PC-9 (cell line): ENCODE measurements at regions not wholly inside any gene's neighbourhood (a gene's known extent, or its start where the extent isn't known, plus 50 kb on each side); places are given as distances from the start of the nearest gene placed in this dataset.
"Not testable (repeated sequence)": the region's sequence is repeated elsewhere in the genome, so short reads cannot be mapped to it uniquely, and the experiment has no call there.

Experiments
- BruUV-seq: library from RNA; stranded (reverse); fragments of 400-500 nt; replicated peaks from 2 replicates; lab custom pipeline; 2021; lab: Mats Ljungman, UMichigan
- CTCF ChIA-PET: fragments of 300-600 bp; sonication (Branson Sonifier 250); formaldehyde crosslinking; loops from one replicate; lab custom pipeline; 2022; ENCODE audit warnings: antibody characterized with exemption; lab: Charles Lee
- POLR2A ChIA-PET: fragments of 300-600 bp; sonication (Branson Sonifier 250); formaldehyde crosslinking; loops from one replicate; lab custom pipeline; 2022; ENCODE audit warnings: antibody characterized with exemption; ENCODE audit not compliant: unreplicated experiment; lab: Charles Lee
- DNase-seq, 2 experiments: peaks; one replicate each; pipeline versions ENCODE4 v3.0.0 to v3.0.0-alpha.2; 2015 to 2022; ENCODE audit warnings: mixed read lengths in 1 of 2
- H2AFZ ChIP-seq: fragments of 200-600 bp; sonication (generic); 2 replicates; pipeline ENCODE4 v1.8.1; 2017; ENCODE audit warnings: antibody characterized with exemption
- H3F3A ChIP-seq: fragments of 200-600 bp; sonication (generic); 2 replicates; pipeline ENCODE4 v1.8.1; 2017; ENCODE audit warnings: antibody characterized with exemption, mild to moderate bottlenecking, low read depth; ENCODE audit not compliant: insufficient read depth
- H3K27ac ChIP-seq: fragments of 200-600 bp; sonication (generic); 2 replicates; pipeline ENCODE4 v1.6.1; 2016; ENCODE audit warnings: mixed run types
- H3K27me3 ChIP-seq: fragments of 200-600 bp; sonication (generic); 2 replicates; pipeline ENCODE4 v1.6.1; 2016; ENCODE audit warnings: low read depth, mixed run types; ENCODE audit not compliant: insufficient read depth
- H3K36me3 ChIP-seq: fragments of 200-600 bp; sonication (generic); 2 replicates; pipeline ENCODE4 v1.6.1; 2016; ENCODE audit warnings: low read depth, mixed run types
- H3K4me1 ChIP-seq: fragments of 200-600 bp; sonication (generic); replicated peaks from 2 replicates; pipeline ENCODE4 v1.6.1; 2016; ENCODE audit warnings: mixed run types; ENCODE audit not compliant: insufficient read depth
- H3K4me2 ChIP-seq: fragments of 200-600 bp; sonication (generic); 2 replicates; pipeline ENCODE4 v1.6.1; 2017; ENCODE audit warnings: mixed run types
- H3K4me3 ChIP-seq: fragments of 200-600 bp; sonication (generic); 2 replicates; pipeline ENCODE4 v1.6.1; 2016; ENCODE audit warnings: mixed run types
- H3K79me2 ChIP-seq: fragments of 200-600 bp; sonication (generic); 2 replicates; pipeline ENCODE4 v1.6.1; 2017; ENCODE audit warnings: low read depth, mixed run types
- H3K9me2 ChIP-seq: fragments of 200-600 bp; sonication (generic); 2 replicates; pipeline ENCODE4 v1.8.1; 2017; ENCODE audit warnings: mild to moderate bottlenecking; ENCODE audit not compliant: insufficient read depth
- H3K9me3 ChIP-seq: fragments of 200-600 bp; sonication (generic); 2 replicates; pipeline ENCODE4 v1.8.1; 2016; ENCODE audit warnings: low read depth; ENCODE audit not compliant: insufficient read depth
- H4K20me1 ChIP-seq: fragments of 200-600 bp; sonication (generic); 2 replicates; pipeline ENCODE4 v1.8.1; 2017; ENCODE audit not compliant: insufficient read depth
- EZH2 ChIP-seq: fragments of 200-600 bp; sonication (generic); IDR thresholded peaks from 2 replicates; pipeline ENCODE4 v1.8.0; 2017; ENCODE audit warnings: antibody characterized with exemption, low read depth
- intact Hi-C: fragments of 100-400 bp; cut with micrococcal nuclease; formaldehyde crosslinking; loops from one replicate; pipeline ENCODE4 v1.10.0; 2022; ENCODE audit not compliant: unreplicated experiment
- TF ChIP-seq, protein P1 (sequence below): fragments of 200-600 bp; sonication (generic); conservative IDR thresholded peaks from 2 replicates; pipeline ENCODE4 v1.6.1; 2017; ENCODE audit warnings: mixed run types, antibody characterized with exemption, mild to moderate bottlenecking, moderate library complexity

GRCh38 chr2:8442833-8443486 is 238.9 kb upstream of the ID2 start:
- intact Hi-C loops: no loop called here
- no peak for DNase-seq
- Histone ChIP-seq H3K9me2 (no peaks in the 10 kb centered on the region), H3K36me3 (no peaks in the 10 kb centered on the region), H3K4me3 (no peak overlapping the region), H3K27me3 (peaks cover 69% of the 10 kb centered on the region), H4K20me1 (no peaks in the 10 kb centered on the region), H3F3A (no peaks in the 10 kb centered on the region), H3K79me2 (no peaks in the 10 kb centered on the region), H3K4me2 (no peak overlapping the region), H3K27ac (no peak overlapping the region), H3K4me1 (no peaks in the 10 kb centered on the region), H3K9me3 (no peaks in the 10 kb centered on the region), H2AFZ (no peak overlapping the region)
- no peak for TF ChIP-seq EZH2
- TF ChIP-seq, protein P1, sequence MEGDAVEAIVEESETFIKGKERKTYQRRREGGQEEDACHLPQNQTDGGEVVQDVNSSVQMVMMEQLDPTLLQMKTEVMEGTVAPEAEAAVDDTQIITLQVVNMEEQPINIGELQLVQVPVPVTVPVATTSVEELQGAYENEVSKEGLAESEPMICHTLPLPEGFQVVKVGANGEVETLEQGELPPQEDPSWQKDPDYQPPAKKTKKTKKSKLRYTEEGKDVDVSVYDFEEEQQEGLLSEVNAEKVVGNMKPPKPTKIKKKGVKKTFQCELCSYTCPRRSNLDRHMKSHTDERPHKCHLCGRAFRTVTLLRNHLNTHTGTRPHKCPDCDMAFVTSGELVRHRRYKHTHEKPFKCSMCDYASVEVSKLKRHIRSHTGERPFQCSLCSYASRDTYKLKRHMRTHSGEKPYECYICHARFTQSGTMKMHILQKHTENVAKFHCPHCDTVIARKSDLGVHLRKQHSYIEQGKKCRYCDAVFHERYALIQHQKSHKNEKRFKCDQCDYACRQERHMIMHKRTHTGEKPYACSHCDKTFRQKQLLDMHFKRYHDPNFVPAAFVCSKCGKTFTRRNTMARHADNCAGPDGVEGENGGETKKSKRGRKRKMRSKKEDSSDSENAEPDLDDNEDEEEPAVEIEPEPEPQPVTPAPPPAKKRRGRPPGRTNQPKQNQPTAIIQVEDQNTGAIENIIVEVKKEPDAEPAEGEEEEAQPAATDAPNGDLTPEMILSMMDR: no peak
- ChIA-PET CTCF (no interaction called here), POLR2A (no interaction called here)
- no TSS peak for BruUV-seq

- no peaks in the 10 kb centered on the region for H3K36me3 ChIP-seq
- DNase-seq: no peak
- CTCF ChIA-PET: no interaction called here
- TF ChIP-seq, protein P1: no peak
- no peak for TF ChIP-seq EZH2
- intact Hi-C loops: no loop called here
- POLR2A ChIA-PET: no interaction called here
- no peaks in the 10 kb centered on the region for H3K9me3 ChIP-seq
- H3K79me2 ChIP-seq: no peaks in the 10 kb centered on the region
- no TSS peak for BruUV-seq
- no peak overlapping the region for H3K4me3 ChIP-seq
- no peaks in the 10 kb centered on the region for H3K9me2 ChIP-seq
- H3K27me3 ChIP-seq: peaks cover 64% of the 10 kb centered on the region
- no peaks in the 10 kb centered on the region for H4K20me1 ChIP-seq
- H3K4me1 ChIP-seq: no peaks in the 10 kb centered on the region
- H2AFZ ChIP-seq: no peak overlapping the region
- H3F3A ChIP-seq: no peaks in the 10 kb centered on the region
- no peak overlapping the region for H3K4me2 ChIP-seq
- H3K27ac ChIP-seq: no peak overlapping the region
Measured at GRCh38 chr2:8445580-8445979, 236.3 kb upstream of the ID2 start.

- BruUV-seq, H3K79me2 ChIP-seq, H4K20me1 ChIP-seq, H3K4me3 ChIP-seq, H3K4me1 ChIP-seq, H3F3A ChIP-seq, CTCF ChIA-PET, H3K9me3 ChIP-seq, DNase-seq, H3K36me3 ChIP-seq, intact Hi-C loops, H3K9me2 ChIP-seq, H3K27ac ChIP-seq, H2AFZ ChIP-seq, H3K4me2 ChIP-seq: not testable (repeated sequence)
- peaks cover 64% of the 10 kb centered on the region for H3K27me3 ChIP-seq
- POLR2A ChIA-PET: interaction anchor here (0.6 kb wide), 1 partner anchor 32 kb away, joined by 4 read pairs; no protein-coding TSS in a partner anchor
Measured at GRCh38 chr2:8446751-8447150, 235.1 kb upstream of the ID2 start.
